ENCODE measurements at regions not wholly inside any gene's neighbourhood (a gene's known extent, or its start where the extent isn't known, plus 50 kb on each side); places are given as distances from the start of the nearest gene placed in this dataset.

- ATAC-seq (ENCODE audit: insufficient read depth, low FRiP score): no peak
Observed at GRCh38 chr16:51434567-51435198, 283.6 kb upstream of the SALL1 start.

DNA sequence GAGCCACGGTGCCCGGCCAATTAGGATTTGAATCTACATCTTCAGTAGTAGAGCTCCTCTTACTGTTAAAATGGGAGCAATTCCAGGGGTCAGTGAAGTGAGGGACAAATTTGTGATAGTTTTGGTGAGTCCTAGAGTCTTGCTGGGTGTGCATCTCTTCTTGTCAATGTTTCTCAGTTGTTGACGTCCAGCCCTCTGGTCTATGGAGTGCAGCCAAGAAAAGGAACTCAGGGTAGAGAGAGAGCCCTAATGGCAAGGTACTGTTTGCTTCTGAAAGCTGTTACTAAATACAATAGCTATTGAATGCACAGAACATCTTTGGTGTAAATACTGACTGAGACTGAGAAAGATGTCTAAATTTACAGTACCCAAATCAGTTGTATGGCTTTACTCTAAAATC lies 282.5 kb upstream of the SALL1 start:
- Histone ChIP-seq H3K9ac (ENCODE audit: insufficient read depth in 1 of 2, low read length in 2 of 2) (no peak overlapping the region), H3K36me3 (ENCODE audit: control insufficient read depth in 4 of 4, insufficient read depth in 4 of 4, low read length in 4 of 4) (no peaks in the 10 kb centered on the region), H3K27ac (ENCODE audit: low read depth in 1 of 2, low read length in 1 of 2) (no peak overlapping the region), H3K9me3 (ENCODE audit: control insufficient read depth in 4 of 4, insufficient read depth in 3 of 4, low read length in 3 of 4) (no peaks in the 10 kb centered on the region), H3K27me3 (ENCODE audit: control insufficient read depth in 3 of 3, insufficient read depth in 3 of 3, low read length in 2 of 3) (peaks cover 0 to 8% (median 0%) of the 10 kb centered on the region in 3 donors), H3K4me3 (no peak overlapping the region), H3K4me1 (ENCODE audit: control insufficient read depth in 5 of 5, insufficient read depth in 5 of 5, low read length in 5 of 5) (peaks cover 0 to 2% (median 0%) of the 10 kb centered on the region in 5 donors)
- ATAC-seq (ENCODE audit: insufficient read depth, low FRiP score): no peak
- TF ChIP-seq, protein P1, sequence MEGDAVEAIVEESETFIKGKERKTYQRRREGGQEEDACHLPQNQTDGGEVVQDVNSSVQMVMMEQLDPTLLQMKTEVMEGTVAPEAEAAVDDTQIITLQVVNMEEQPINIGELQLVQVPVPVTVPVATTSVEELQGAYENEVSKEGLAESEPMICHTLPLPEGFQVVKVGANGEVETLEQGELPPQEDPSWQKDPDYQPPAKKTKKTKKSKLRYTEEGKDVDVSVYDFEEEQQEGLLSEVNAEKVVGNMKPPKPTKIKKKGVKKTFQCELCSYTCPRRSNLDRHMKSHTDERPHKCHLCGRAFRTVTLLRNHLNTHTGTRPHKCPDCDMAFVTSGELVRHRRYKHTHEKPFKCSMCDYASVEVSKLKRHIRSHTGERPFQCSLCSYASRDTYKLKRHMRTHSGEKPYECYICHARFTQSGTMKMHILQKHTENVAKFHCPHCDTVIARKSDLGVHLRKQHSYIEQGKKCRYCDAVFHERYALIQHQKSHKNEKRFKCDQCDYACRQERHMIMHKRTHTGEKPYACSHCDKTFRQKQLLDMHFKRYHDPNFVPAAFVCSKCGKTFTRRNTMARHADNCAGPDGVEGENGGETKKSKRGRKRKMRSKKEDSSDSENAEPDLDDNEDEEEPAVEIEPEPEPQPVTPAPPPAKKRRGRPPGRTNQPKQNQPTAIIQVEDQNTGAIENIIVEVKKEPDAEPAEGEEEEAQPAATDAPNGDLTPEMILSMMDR (IDR thresholded peaks at IDR 0.05; ENCODE audit: control extremely low read depth, extremely low read depth): no peak
- 69 to 74% methylated on average over 3 of the region's 3 CpGs for WGBS, 2 donors
- DNase-seq: no peak

More at GRCh38 chr16:51434567-51435198, 283.6 kb upstream of the SALL1 start:
- WGBS, 2 donors: 74 to 85% methylated on average over 9 of the region's 9 CpGs
- Histone ChIP-seq H3K9ac (ENCODE audit: insufficient read depth in 1 of 2, low read length in 2 of 2) (no peak overlapping the region), H3K4me1 (ENCODE audit: control insufficient read depth in 5 of 5, insufficient read depth in 5 of 5, low read length in 5 of 5) (no peaks in the 10 kb centered on the region), H3K4me3 (no peak overlapping the region), H3K27ac (ENCODE audit: low read depth in 1 of 2, low read length in 1 of 2) (no peak overlapping the region), H3K36me3 (ENCODE audit: control insufficient read depth in 4 of 4, insufficient read depth in 4 of 4, low read length in 4 of 4) (no peaks in the 10 kb centered on the region), H3K27me3 (ENCODE audit: control insufficient read depth in 3 of 3, insufficient read depth in 3 of 3, low read length in 2 of 3) (peaks cover 0 to 19% (median 7%) of the 10 kb centered on the region in 3 donors), H3K9me3 (ENCODE audit: control insufficient read depth in 4 of 4, insufficient read depth in 3 of 4, low read length in 3 of 4) (no peaks in the 10 kb centered on the region)
- TF ChIP-seq, protein P1 (IDR thresholded peaks at IDR 0.05; ENCODE audit: control extremely low read depth, extremely low read depth): no peak
- DNase-seq: no peak

GRCh38 chr16:51431517-51432241 lies 280.6 kb upstream of the SALL1 start:
- Histone ChIP-seq H3K4me3 (no peak overlapping the region), H3K36me3 (ENCODE audit: control insufficient read depth in 4 of 4, insufficient read depth in 4 of 4, low read length in 4 of 4) (no peaks in the 10 kb centered on the region), H3K27ac (ENCODE audit: low read depth in 1 of 2, low read length in 1 of 2) (no peak overlapping the region), H3K9me3 (ENCODE audit: control insufficient read depth in 4 of 4, insufficient read depth in 3 of 4, low read length in 3 of 4) (no peaks in the 10 kb centered on the region), H3K27me3 (ENCODE audit: control insufficient read depth in 3 of 3, insufficient read depth in 3 of 3, low read length in 2 of 3) (peaks cover 0 to 1% (median 0%) of the 10 kb centered on the region in 3 donors), H3K4me1 (ENCODE audit: control insufficient read depth in 5 of 5, insufficient read depth in 5 of 5, low read length in 5 of 5) (peaks cover 0 to 2% (median 0%) of the 10 kb centered on the region in 5 donors), H3K9ac (ENCODE audit: insufficient read depth in 1 of 2, low read length in 2 of 2) (no peak overlapping the region)
- TF ChIP-seq, protein P1 (IDR thresholded peaks at IDR 0.05; ENCODE audit: control extremely low read depth, extremely low read depth): no peak
- ATAC-seq (ENCODE audit: insufficient read depth, low FRiP score) (no peak), DNase-seq (no peak)
- 39 to 41% methylated on average over 9 of the region's 9 CpGs for WGBS, 2 donors

Data from lung (tissue), 11 donors.